A673 (cell line): ENCODE measurements at regions not wholly inside any gene's neighbourhood (a gene's known extent, or its start where the extent isn't known, plus 50 kb on each side); places are given as distances from the start of the nearest gene placed in this dataset.

Experiments
- BruUV-seq: library from RNA; stranded (reverse); fragments of 400-500 nt; replicated peaks from 2 replicates; lab custom pipeline; 2021; lab: Mats Ljungman, UMichigan
- CTCF ChIA-PET: fragments of 300-600 bp; sonication (Branson Sonifier 250); formaldehyde crosslinking; loops from one replicate; lab custom pipeline; 2022; ENCODE audit warnings: antibody characterized with exemption; lab: Charles Lee
- POLR2A ChIA-PET: fragments of 300-600 bp; sonication (Branson Sonifier 250); formaldehyde crosslinking; loops from one replicate; lab custom pipeline; 2022; ENCODE audit warnings: antibody characterized with exemption; ENCODE audit not compliant: low non-redundant PET; lab: Charles Lee
- DNase-seq: peaks from one replicate; pipeline ENCODE4 v3.0.0-alpha.2; 2015; ENCODE audit warnings: low spot score
- H3K27ac ChIP-seq: fragments of 200-600 bp; sonication (generic); 2 replicates; pipeline ENCODE4 v1.5.1; 2016; ENCODE audit warnings: mixed run types, low read depth, mild to moderate bottlenecking, mixed read lengths, antibody characterized with exemption, low read length; ENCODE audit not compliant: poor library complexity, severe bottlenecking
- H3K27me3 ChIP-seq: fragments of 200-600 bp; sonication (generic); replicated peaks from 2 replicates; pipeline ENCODE4 v1.6.1; 2017; ENCODE audit warnings: mixed run types, low read depth, mild to moderate bottlenecking, mixed read lengths, antibody characterized with exemption, low read length; ENCODE audit not compliant: insufficient read depth, poor library complexity
- H3K36me3 ChIP-seq: fragments of 200-600 bp; sonication (generic); 2 replicates; pipeline ENCODE4 v1.6.1; 2016; ENCODE audit warnings: mixed run types, mild to moderate bottlenecking, mixed read lengths, antibody characterized with exemption, low read length; ENCODE audit not compliant: insufficient read depth, poor library complexity, severe bottlenecking
- H3K4me1 ChIP-seq: fragments of 200-600 bp; sonication (generic); 2 replicates; pipeline ENCODE4 v1.6.1; 2017; ENCODE audit warnings: mixed run types, mild to moderate bottlenecking, mixed read lengths, antibody characterized with exemption, low read length; ENCODE audit not compliant: insufficient read depth, poor library complexity, severe bottlenecking
- H3K4me3 ChIP-seq: fragments of 200-600 bp; sonication (generic); 2 replicates; pipeline ENCODE4 v1.5.1; 2016; ENCODE audit warnings: low read depth, mixed run types, mild to moderate bottlenecking, mixed read lengths, low read length; ENCODE audit not compliant: poor library complexity, severe bottlenecking
- H3K9me3 ChIP-seq: fragments of 200-600 bp; sonication (generic); 2 replicates; pipeline ENCODE4 v1.6.1; 2016; ENCODE audit warnings: mixed run types, low read depth, mild to moderate bottlenecking, mixed read lengths, antibody characterized with exemption, low read length; ENCODE audit not compliant: poor library complexity, severe bottlenecking
- EZH2 ChIP-seq: fragments of 200-600 bp; sonication (generic); IDR thresholded peaks from 2 replicates; pipeline ENCODE4 v1.6.1; 2017; ENCODE audit warnings: borderline replicate concordance, low read depth, mild to moderate bottlenecking, mixed read lengths, antibody characterized with exemption, low read length; ENCODE audit not compliant: poor library complexity, severe bottlenecking
- intact Hi-C: fragments of 100-400 bp; cut with micrococcal nuclease; formaldehyde crosslinking; loops from one replicate; pipeline ENCODE4 v1.10.0; 2022; ENCODE audit not compliant: unreplicated experiment
- TF ChIP-seq, protein P1 (sequence below): fragments of 300-800, 200-600 bp; sonication (generic); conservative IDR thresholded peaks from 2 replicates; pipeline ENCODE4 v1.5.1; 2017; ENCODE audit warnings: low read depth, mild to moderate bottlenecking, antibody characterized with exemption, low read length, moderate library complexity, mixed read lengths

DNA sequence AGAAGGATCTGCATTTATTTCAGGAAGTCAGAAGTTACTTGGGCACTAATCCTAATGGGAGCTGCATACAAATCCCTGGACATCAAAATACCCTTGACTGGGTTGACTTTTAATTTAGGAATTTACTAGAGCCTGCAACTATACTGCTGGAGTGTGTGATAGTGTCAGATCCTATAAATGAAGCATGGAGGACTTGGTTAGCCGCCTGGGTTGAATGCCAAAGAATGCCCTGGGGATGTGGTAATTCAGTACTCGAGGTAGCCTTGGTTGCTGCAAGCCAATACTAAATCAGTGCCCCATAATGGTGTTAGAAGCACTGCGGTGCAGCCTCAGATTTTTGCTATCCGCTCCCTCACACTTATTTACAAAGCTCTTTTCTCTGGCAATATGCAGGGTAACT, 184.9 kb downstream of the CAPZA3 start:
- Histone ChIP-seq H3K9me3 (no peaks in the 10 kb centered on the region), H3K4me3 (no peak overlapping the region), H3K27ac (no peak overlapping the region), H3K4me1 (no peaks in the 10 kb centered on the region), H3K36me3 (no peaks in the 10 kb centered on the region), H3K27me3 (no peaks in the 10 kb centered on the region)
- intact Hi-C loops = no loop called here
- no TSS peak for BruUV-seq
- no peak for DNase-seq
- ChIA-PET POLR2A (no interaction called here), CTCF (no interaction called here)
- TF ChIP-seq, protein P1, sequence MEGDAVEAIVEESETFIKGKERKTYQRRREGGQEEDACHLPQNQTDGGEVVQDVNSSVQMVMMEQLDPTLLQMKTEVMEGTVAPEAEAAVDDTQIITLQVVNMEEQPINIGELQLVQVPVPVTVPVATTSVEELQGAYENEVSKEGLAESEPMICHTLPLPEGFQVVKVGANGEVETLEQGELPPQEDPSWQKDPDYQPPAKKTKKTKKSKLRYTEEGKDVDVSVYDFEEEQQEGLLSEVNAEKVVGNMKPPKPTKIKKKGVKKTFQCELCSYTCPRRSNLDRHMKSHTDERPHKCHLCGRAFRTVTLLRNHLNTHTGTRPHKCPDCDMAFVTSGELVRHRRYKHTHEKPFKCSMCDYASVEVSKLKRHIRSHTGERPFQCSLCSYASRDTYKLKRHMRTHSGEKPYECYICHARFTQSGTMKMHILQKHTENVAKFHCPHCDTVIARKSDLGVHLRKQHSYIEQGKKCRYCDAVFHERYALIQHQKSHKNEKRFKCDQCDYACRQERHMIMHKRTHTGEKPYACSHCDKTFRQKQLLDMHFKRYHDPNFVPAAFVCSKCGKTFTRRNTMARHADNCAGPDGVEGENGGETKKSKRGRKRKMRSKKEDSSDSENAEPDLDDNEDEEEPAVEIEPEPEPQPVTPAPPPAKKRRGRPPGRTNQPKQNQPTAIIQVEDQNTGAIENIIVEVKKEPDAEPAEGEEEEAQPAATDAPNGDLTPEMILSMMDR = no peak
- no peak for TF ChIP-seq EZH2

DNA sequence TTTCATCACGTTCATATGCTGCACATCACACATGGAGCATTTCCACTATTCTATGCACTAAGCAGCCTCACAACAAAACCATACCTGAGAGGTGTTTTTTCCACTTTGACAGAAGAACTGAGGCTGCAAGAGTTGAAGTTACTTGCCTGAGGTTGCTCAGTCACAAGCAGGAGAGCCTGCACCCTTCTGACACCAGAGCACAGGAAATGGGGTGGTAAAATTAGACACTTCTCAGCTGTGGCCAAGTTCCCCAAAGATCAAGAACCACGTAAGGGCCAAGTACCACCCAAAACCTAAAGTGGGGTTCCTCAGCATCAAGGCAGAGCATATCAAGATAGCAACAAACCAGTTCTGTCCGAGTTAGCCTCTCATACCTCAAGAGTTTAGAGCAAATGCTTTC, 185.8 kb downstream of the CAPZA3 start:
- no peak for DNase-seq
- intact Hi-C loops = no loop called here
- H3K4me1 ChIP-seq = no peaks in the 10 kb centered on the region
- no peak overlapping the region for H3K27ac ChIP-seq
- ChIA-PET POLR2A (no interaction called here), CTCF (no interaction called here)
- no peaks in the 10 kb centered on the region for H3K27me3 ChIP-seq
- no peak overlapping the region for H3K4me3 ChIP-seq
- TF ChIP-seq EZH2 = no peak
- TF ChIP-seq, protein P1 = no peak
- no peaks in the 10 kb centered on the region for H3K9me3 ChIP-seq
- no peaks in the 10 kb centered on the region for H3K36me3 ChIP-seq
- no TSS peak for BruUV-seq

DNA sequence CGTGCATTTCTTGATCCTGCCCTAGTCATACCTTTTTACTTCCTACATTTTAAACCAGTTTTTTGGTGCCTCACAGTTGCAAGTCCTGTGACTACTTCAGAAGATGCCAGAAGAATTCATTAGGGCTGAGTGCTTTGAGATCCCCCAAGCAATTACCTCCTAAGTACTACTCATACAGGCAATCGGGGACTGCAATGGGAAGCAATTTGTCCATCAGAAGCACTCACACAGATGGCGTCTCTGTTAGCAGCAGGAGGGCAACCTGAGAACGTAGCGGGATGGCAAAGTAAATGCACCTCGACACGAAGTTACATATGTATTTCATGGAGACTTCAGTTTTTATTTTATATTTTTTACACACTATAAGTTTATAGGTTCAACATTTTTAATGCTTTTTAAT, 188.3 kb downstream of the CAPZA3 start:
- no peak for DNase-seq
- Histone ChIP-seq H3K27ac (no peak overlapping the region), H3K27me3 (no peaks in the 10 kb centered on the region), H3K9me3 (no peaks in the 10 kb centered on the region), H3K4me1 (no peaks in the 10 kb centered on the region), H3K4me3 (no peak overlapping the region), H3K36me3 (no peaks in the 10 kb centered on the region)
- intact Hi-C loops = no loop called here
- TF ChIP-seq EZH2 = no peak
- TF ChIP-seq, protein P1 = no peak
- POLR2A ChIA-PET = no interaction called here
- BruUV-seq = no TSS peak
- CTCF ChIA-PET = no interaction called here
